IPS DF 4.7 (cell line): ENCODE measurements at regions not wholly inside any gene's neighbourhood (a gene's known extent, or its start where the extent isn't known, plus 50 kb on each side); places are given as distances from the start of the nearest gene placed in this dataset.
"Not testable (repeated sequence)": the region's sequence is repeated elsewhere in the genome, so short reads cannot be mapped to it uniquely, and the experiment has no call there.

Source experiments
- DNase-seq: peaks from one replicate; pipeline ENCODE4 v3.0.0-alpha.2; 2013; ENCODE audit warnings: low spot score; ENCODE audit errors: extremely low read depth

GRCh38 chr3:163560459-163560858, 1517.8 kb downstream of the SI start:
- DNase-seq, result no peak

- DNase-seq, result no peak
Measured at GRCh38 chr3:163556813-163557523, 1521.3 kb downstream of the SI start.

- no peak for DNase-seq
Measured at GRCh38 chr3:163555918-163556317, 1522.4 kb downstream of the SI start.

GRCh38 chr3:163552659-163552966, 1525.7 kb downstream of the SI start:
- no peak for DNase-seq

GRCh38 chr3:163551915-163552658, 1526.2 kb downstream of the SI start:
- DNase-seq, result not testable (repeated sequence)

- no peak for DNase-seq
Measured at GRCh38 chr3:163548015-163548414, 1530.3 kb downstream of the SI start.

- DNase-seq, result no peak
Measured at GRCh38 chr3:163547014-163547685, 1531.1 kb downstream of the SI start.

GRCh38 chr3:163543662-163544061, 1534.6 kb downstream of the SI start:
- DNase-seq, result no peak

- no peak for DNase-seq
Measured at GRCh38 chr3:163541629-163542028, 1536.7 kb downstream of the SI start.

- no peak for DNase-seq
Measured at GRCh38 chr3:163538387-163538786, 1539.9 kb downstream of the SI start.

- no peak for DNase-seq
Measured at GRCh38 chr3:163533381-163533780, 1544.9 kb downstream of the SI start.

- DNase-seq, result no peak
Measured at GRCh38 chr3:163523375-163523774, 1554.9 kb downstream of the SI start.

- no peak for DNase-seq
Measured at GRCh38 chr3:163521261-163521660, 1557.0 kb downstream of the SI start.

- no peak for DNase-seq
Measured at GRCh38 chr3:163518065-163518464, 1560.2 kb downstream of the SI start.

GRCh38 chr3:163513149-163513657, 1565.1 kb downstream of the SI start:
- no peak for DNase-seq

GRCh38 chr3:163508206-163508605, 1570.1 kb downstream of the SI start:
- DNase-seq, result no peak

GRCh38 chr3:163504974-163505373, 1573.3 kb downstream of the SI start:
- no peak for DNase-seq

- not testable (repeated sequence) for DNase-seq
Measured at GRCh38 chr3:163499736-163500219, 1578.5 kb downstream of the SI start.

- DNase-seq, result not testable (repeated sequence)
Measured at GRCh38 chr3:163498842-163499735, 1579.2 kb downstream of the SI start.

GRCh38 chr3:163491714-163492113, 1586.6 kb downstream of the SI start:
- no peak for DNase-seq

GRCh38 chr3:163490119-163490518, 1588.2 kb downstream of the SI start:
- peak; percentile 46 for DNase-seq
